NCI-H774 (cell line): ENCODE measurements at regions not wholly inside any gene's neighbourhood (a gene's known extent, or its start where the extent isn't known, plus 50 kb on each side); places are given as distances from the start of the nearest gene placed in this dataset.
"Not testable (repeated sequence)": the region's sequence is repeated elsewhere in the genome, so short reads cannot be mapped to it uniquely, and the experiment has no call there.

Source experiments
- DNase-seq: peaks from one replicate; lab custom pipeline; 2025; lab: John Stamatoyannopoulos, UW

DNA sequence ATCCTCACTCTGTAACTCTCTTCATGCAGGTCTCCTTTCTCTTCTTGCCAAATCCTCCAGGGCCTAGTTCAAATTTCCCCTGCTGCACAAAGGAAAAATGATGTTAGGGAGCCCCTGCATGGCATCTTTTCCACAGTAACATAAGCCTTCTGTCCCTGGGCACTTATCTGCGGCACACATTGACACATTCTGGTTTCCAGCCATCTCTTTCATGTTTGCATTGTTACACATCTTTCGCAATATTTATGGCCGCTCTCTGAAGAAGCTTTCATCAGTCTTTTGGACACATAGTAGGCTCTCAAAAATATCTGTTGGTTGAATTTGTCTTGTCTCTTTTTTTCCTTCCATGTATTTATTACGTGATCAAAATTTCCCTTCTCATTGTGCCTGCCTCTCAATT is 1806.1 kb upstream of the PIK3C3 start:
- no peak for DNase-seq

DNA sequence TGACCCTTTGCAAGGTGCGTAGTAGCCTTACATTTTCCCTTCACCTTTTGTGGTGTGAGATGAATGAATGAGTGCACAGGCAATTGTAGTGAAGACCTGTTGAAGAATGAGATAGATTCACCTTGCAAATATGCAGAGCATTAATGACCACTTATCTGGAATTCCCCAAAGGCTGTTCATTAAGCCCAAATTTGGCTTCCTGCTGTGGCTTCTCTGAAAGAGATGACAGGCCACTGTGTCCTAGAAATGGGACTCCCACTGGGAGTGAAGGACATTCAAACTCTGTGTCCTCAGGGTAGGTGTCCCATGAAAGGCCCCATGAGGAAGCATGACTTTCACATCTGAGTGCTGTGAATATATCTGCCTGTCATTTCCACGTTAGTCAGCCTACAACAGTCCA is 1821.8 kb upstream of the PIK3C3 start:
- no peak for DNase-seq

DNA sequence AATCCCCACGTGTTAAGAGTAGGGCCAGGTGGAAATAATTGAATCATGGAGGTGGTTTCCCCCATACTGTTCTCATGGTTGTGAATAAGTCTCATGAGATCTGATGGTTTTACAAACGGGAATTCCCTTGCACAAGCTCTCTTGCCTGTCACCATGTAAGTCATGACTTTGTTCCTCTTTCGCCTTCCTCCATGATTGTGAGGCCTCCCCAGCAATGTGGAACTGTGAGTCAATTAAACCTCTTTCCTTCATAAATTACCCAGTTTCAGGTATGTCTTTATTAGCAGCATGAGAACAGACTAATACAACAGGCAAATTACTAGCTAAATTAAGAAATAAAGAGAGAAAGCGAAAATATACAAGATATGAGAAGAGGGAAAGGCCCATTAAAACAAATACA is 1822.6 kb upstream of the PIK3C3 start:
- DNase-seq = not testable (repeated sequence)

DNA sequence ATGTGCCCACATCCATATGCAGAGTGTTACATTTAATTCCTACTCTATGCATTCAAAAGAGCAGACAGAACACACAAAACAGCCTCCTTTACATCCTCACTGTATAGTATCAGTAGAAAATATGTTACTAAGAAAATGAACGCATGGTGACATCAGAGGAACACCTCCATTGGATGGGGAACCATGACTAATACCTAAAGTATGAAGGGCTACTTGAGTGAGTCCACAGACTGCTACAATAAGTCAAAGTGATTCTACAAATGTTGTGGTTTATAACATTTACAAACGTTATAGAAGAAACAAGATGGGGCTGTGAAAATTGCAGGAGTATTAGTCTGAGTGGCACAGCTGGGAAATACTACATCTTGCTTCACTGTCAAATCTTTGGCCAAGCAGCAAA is 1830.9 kb upstream of the PIK3C3 start:
- no peak for DNase-seq

DNA sequence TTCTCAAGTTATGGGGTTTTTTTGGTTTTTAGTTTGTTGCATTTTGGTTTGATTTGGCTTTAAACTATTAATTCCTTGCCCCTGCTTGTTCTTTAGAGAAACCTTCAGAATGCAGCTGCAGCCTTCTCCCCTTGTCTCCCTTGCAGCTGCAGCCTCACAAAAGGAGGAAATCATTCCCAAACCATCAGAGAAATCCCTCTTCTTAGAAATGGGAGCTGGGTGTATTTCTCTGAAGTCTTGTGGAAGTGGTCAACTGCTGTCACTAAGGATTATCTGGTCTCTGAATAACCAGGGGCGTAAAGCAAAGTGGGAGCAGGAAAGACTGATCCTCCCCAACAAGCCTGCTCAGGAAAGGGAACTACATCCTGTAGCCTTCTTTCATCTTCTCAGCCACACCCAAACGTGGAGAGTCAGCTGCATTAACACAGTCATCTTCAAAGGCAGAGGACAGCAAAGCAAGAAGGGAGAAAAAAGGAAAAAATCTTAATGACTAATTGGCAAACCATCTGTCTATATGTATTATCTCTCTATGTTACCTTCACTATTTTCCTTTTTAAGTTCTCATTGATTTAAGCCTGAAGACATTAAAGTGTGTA is 1834.1 kb upstream of the PIK3C3 start:
- no peak for DNase-seq

DNA sequence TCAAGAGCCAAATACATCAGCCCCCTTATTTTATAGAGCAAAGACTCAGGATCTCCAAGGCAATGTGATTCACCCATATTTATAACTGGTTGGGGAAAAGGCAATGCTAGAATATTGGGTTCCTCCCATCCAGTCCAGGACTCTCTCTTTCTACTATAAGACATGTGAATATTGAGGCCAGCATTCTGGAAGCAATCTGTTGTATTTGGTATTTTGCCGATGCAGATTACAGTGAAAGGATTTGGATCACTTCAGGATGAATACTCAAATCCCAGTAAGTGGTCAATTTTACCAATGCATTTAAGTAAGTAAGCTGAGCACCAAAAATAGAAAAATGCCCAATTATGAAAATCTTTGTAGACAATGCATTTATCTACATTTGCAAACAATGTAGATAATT is 1834.7 kb upstream of the PIK3C3 start:
- no peak for DNase-seq

DNA sequence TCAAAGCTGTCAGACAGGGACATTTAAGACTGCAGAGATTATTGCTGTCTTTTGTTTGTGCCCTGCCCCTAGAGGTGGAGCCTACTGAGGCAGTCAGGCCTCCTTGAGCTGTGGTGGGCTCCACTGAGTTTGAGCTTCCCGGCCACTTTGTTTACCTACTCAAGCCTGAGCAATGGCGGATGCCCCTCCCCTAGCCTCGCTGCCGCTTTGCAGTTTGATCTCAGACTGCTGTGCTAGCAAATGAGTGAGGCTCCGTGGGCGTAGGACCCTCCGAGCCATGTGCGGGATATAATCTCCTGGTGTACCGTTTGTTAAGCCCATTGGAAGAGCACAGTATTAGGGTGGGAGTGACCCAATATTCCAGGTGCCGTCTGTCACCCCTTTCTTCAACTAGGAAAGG is 1835.5 kb upstream of the PIK3C3 start:
- not testable (repeated sequence) for DNase-seq

DNA sequence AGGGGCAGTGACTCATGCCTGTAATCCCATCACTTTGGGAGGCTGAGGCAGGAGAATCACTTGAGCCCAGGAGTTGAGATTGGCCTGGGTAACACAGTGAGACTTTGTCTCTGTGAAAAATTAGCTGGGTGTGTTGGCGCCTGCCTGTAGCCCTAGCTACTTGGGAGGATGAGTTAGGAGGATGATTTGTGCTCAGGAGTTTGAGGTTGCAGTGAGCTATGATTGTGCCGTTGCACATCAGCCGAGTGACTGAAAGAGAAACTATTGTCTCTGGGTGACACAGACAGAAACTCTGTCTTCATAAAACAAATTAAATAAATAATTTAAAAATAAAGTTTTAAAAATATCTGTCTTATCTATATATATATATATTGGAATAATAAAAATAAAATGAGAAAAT is 1844.6 kb upstream of the PIK3C3 start:
- DNase-seq = no peak

DNA sequence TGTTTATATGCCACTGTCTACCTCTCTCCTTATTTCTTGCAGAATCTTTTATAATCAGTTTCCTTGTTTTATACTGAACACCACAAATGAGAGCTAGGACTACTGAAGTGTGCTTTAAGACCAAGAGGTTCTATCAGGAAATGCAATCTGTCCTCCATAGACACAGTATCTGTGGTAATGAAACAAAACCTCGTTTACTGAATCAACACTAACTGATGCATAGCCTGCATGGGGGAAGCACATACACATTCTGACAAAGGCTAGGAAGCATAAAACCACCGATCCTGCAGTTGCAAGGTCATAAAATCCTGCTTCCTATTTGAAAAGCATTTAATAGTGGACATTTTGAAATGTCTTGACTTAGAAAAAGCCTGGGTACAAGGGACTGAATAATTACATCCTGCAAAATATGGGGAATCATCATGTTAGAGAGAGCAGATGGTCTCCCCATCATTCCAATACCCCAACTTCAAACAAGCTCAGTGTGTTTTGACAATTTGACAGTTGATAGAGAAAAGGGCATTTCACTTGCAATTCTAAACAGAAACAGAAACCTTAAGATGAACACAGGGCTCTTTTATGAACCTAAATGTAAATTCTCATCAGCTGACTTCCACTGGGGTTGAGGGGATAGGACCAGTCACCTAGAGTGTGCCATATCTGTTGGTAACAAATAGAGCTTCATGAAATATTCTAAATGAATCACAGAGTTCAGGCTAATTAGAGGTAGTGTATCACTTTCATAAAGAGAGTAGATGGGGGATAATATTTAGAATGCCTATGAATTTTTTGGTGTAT is 1845.6 kb upstream of the PIK3C3 start:
- DNase-seq = peak; percentile 49

DNA sequence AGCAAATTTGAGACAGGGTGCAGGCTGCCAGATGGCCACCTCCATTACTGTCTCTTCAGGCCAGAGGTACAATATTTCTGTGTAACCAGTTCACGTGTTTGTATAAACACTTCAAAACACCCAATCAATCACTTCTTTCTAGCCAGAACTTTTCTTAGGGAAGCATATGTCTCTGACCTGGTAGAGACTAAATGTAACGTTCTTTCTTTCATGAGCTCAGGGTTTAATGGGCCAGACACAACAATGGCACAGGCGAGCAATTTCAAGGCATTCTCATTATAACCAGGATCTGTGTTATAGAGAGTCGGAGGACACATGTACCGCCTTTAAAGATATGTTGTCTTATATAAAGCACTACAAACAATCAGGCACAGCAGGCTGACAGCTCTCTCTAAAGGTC is 1846.4 kb upstream of the PIK3C3 start:
- DNase-seq = peak; percentile 61

DNA sequence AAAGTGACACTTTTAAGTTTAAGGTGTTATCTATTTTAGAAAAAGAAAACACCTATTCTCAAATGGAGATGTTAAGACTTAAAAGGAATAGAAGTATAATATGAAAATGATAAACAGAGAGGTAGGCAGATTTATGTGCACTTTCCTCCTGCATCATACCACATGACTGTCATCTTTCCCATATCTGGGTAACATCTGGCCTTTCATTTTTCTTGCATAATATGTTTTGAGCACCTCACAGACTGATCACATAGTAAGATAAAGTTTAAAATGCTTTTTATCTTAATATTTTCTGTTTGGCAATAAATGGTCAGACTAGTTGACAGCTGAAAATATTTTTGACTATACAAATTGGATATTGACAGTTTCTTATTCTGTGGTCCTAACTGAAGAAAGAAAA is 1852.1 kb upstream of the PIK3C3 start:
- DNase-seq = no peak

DNA sequence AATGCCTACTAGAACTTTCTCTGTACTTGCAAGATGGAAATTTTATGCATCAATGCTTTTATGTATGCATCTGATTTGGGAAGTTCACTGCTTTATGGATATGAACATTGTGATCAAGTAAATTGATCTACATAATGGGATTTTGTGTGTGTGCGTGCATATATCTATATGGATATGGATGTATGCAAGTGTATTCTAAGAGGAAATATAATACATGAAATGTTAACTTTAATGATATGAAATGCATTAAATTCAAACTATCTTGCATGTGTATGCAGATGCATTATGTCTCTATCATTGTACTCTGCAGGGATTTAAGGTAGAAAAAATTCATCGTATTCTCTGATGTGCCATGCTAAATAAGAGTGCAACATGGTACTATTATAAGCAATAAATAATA is 1855.4 kb upstream of the PIK3C3 start:
- DNase-seq = no peak

DNA sequence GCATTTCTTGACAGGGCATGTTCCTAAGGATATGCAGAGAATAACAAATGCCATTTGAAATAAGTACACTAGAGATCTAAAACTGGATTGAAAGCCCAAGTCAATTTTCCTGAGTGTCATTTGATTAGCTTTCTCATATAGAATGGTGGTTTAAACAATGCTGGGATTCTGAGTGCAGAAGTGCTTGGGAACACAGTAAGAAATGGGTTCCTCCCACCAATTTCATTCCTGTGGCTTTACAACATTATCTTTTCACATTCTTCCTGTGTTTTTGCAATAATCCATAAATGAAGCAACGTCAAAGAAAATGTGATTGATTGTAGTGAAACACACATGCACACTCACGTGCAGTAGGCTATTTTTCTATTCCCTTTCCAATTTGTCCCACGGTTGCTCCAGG is 1858.4 kb upstream of the PIK3C3 start:
- DNase-seq = no peak

DNA sequence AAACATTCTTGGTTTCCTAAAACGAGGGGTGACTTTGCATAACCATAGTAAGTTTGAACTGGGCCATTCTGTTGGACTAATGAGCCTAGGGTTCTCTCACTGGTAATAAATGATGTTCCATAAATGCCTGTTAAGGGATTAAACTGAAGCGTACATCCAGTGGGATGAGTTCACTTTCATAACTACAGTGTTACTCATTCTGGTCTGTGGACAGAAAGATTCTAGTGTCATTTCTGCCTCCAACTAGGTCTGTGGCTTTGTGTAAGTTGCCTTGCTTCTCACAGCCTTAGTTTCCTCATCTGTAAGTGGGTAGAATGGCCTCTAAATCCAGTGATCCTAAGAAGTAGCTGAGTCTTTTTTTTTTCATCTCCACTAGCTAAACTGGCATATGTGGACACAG is 1860.6 kb upstream of the PIK3C3 start:
- DNase-seq = no peak

DNA sequence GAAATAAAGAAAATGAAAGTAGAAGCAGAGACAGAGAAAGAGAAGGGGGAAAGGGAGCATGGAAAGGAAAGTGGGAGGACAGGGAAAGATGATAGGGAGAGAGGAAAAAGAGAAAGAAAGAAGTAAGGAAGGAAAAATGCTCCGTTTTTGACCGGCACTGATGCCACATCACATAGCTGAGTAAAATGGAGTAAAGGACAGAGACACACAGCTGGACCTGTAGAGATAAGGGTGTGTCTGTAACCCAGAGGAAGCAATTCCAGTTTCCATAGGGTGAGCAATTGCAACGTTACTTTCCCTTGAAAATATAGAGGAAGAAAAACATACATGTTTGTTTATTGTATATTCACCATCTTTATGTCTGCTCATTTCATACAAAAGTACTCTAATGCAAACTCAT is 1866.9 kb upstream of the PIK3C3 start:
- DNase-seq = no peak

DNA sequence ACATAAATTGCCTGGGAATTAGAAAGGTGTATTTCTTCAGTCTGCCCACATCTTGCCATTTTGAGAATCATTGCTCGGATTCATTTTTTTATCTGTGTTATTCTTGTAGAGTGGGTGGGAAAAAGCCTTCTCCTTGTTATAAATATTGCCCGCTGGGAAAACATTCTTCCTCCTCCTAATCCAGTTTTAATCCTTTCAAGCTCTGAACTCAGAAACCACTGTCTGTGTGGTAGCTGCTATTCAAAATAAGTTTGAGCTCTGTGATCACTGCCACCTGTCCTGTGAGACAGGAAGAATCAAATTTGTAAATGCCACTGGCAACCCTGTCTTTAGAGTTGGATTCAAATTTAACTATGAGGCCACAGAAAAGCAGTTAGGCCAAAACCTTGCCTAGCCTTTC is 1875.2 kb upstream of the PIK3C3 start:
- no peak for DNase-seq

DNA sequence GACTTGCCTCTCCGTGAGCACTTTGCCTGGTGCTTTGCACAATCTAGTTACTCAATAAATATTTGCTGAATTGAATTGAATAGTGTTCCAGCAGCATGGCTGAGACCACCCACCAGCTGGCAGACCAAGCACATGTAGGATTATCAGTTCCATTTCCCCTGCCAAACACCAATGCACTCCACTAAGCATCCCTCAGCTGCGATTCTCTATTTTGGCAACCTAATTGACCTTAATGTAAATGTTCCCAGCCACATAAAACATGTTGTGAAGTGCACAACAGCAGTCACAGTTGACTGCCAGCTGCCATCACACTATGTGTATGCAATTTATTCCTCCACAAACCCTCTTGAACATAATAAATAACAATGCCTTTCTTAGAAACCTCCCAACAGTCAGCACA is 1879.4 kb upstream of the PIK3C3 start:
- peak; percentile 16 for DNase-seq

DNA sequence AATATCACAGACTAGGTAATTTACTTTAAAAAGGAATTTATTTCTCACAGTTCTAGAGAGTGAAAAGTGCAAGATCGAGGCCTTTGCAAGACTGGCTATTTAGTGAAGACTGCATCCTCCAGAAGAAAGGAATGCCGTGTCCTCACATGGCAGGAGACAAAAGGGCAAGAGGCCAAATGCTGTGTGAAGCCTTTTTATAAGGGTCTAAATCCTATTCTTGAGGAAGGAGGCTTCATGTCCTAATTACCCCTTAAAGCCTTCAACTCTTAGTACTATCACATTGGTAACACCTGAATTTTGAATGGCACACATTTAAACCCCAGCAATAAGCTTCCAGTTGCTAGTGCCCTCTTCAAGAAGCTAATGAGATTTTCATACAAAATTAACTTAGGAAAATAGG is 1882.3 kb upstream of the PIK3C3 start:
- DNase-seq = no peak

DNA sequence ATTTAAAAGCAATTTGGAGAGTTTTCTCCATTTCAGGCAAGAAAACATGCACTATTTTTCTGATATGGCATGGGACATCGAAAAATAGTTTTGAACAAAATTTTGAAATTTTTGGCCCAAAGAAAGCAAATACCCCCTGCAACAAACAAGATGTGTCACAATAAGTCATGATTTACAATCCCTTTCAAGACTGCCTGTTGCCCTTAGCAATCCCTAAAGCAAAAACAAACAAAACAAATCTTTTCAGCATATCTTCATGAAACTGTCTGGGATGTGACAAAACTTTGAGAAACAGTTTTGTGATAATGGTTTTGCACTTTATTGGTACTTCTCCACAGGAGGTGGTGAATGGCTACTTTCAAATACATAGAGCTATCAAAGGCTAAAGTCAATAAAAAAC is 1888.7 kb upstream of the PIK3C3 start:
- no peak for DNase-seq

DNA sequence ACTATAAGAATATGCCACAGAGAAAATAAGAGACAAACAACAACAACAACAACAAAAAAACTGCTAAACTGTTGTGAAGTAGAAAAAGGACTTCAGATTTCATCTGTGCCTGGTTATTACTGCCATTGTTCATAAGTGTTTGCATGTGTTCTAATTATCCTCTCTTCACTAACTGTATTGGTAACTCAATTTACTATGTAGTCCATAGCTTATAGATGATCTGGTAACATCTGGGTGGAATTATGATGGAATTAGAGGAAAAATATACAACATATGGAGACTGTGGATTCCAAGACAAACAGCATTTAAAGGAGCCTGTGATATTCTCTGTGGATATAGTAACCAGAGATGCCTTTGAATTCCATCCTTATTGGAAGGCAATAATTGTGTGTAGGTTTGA is 1891.5 kb upstream of the PIK3C3 start:
- DNase-seq = no peak

DNA sequence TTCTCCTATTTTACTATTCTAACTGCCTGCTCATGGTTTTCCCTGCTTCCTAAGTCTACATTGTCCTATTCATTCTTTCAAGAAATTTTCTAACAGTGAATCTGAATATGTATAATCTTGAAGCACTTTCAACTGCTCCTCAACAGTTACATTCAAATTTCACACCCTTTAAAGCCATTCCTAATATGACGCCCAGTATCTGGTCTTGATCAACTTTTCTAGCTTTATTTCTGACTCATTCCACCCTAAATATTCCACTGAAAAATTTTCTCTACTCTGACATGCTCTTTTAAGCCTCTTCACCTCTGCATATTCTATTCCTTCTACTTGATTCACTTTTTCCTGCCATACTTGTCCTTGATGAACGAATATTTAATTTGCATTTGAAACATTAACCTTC is 1893.9 kb upstream of the PIK3C3 start:
- DNase-seq = no peak

DNA sequence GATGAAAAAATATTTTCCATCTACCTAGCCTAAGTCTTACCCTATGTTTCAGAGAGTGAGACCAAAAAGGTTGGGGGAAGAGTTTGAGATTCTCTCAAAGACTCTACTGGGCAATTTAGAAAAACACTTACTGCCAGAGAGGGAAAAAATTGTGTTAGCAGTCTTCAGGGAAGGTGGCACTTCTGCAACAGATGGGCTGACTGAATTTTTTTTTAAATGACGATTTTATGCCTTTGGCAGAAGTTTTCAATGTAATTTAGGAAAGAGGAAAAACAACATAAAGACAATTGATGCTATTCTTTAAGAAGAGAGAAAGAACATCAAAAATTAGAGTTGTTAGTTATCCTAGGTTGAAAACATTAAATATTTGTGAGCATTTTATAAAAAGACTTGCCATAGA is 1894.5 kb upstream of the PIK3C3 start:
- no peak for DNase-seq

DNA sequence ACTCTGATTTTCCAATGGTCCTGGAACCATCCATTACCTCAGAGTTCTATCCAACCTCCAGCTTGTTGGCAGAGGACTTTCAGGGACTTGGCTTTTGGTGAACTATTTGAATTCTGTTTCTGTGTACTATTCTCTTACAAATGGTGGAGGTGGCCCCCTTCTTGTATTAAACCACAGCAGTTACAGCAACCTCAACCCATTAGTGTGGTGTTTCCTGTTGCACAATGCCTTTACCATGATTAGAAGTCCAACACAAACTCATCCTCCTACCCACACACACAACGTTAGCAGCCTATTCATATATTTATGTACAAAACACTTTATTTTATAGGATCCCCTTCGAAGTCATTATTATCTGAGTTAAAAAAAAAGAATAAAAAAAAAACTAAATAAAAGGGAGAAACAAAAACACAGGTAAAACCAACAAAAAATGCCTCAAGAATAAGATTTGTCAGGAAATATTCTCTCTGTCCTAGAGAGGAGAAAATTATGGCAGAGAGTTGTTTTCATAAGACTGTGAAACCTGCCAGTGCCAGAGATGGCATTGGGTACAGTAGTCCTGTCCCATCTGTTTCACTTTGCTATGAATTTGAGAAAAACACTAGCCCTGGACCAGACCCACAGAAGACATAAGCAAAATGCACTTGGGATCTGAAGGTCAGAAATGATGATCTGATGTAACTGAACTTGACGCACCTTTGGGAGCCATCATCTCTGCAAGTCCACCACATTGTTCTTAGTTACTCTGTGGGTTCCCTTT is 1896.0 kb upstream of the PIK3C3 start:
- no peak for DNase-seq
